HFFc6 (cell line): ENCODE measurements at regions not wholly inside any gene's neighbourhood (a gene's known extent, or its start where the extent isn't known, plus 50 kb on each side); places are given as distances from the start of the nearest gene placed in this dataset.
A peak's percentile ranks its signal among the peaks of the same experiment; 100 is the strongest.

Source experiments
- DNase-seq: peaks from one replicate; pipeline ENCODE4 v3.0.0-alpha.2; 2018
- H3K27ac Mint-ChIP-seq: 2 replicates; pipeline ENCODE4 v1.8.0; 2020; ENCODE audit warnings: mild to moderate bottlenecking, mixed read lengths
- H3K27me3 Mint-ChIP-seq: 2 replicates; pipeline ENCODE4 v1.8.0; 2021; ENCODE audit warnings: mild to moderate bottlenecking, moderate library complexity, mixed read lengths; ENCODE audit not compliant: insufficient read depth
- H3K36me3 Mint-ChIP-seq: 2 replicates; pipeline ENCODE4 v1.8.0; 2021; ENCODE audit warnings: low read depth, mixed read lengths
- H3K4me1 Mint-ChIP-seq: 2 replicates; pipeline ENCODE4 v1.8.0; 2020; ENCODE audit warnings: low read depth, mixed read lengths
- H3K4me3 Mint-ChIP-seq: 2 replicates; pipeline ENCODE4 v1.8.0; 2020; ENCODE audit warnings: mild to moderate bottlenecking, moderate library complexity, mixed read lengths
- H3K9me3 Mint-ChIP-seq: 2 replicates; pipeline ENCODE4 v1.8.0; 2020; ENCODE audit warnings: mild to moderate bottlenecking, mixed read lengths
- CTCF ChIP-seq: fragments of 200-600 bp; sonication (generic); IDR thresholded peaks from 2 replicates; pipeline ENCODE4 v1.5.0; 2021; ENCODE audit warnings: antibody characterized with exemption, mild to moderate bottlenecking

GRCh38 chr11:106409671-106410070 is 332.2 kb downstream of the AASDHPPT start:
- no peak for TF ChIP-seq CTCF
- no peak overlapping the region for H3K4me3 Mint-ChIP-seq
- no peak overlapping the region for H3K27ac Mint-ChIP-seq
- no peaks in the 10 kb centered on the region for H3K9me3 Mint-ChIP-seq
- no peaks in the 10 kb centered on the region for H3K36me3 Mint-ChIP-seq
- no peak for DNase-seq
- peaks cover 10% of the 10 kb centered on the region for H3K4me1 Mint-ChIP-seq
- H3K27me3 Mint-ChIP-seq, result no peaks in the 10 kb centered on the region

GRCh38 chr11:106410902-106411301 is 333.4 kb downstream of the AASDHPPT start:
- Mint-ChIP-seq H3K4me3 (no peak overlapping the region), H3K36me3 (no peaks in the 10 kb centered on the region), H3K9me3 (no peaks in the 10 kb centered on the region), H3K27ac (no peak overlapping the region), H3K4me1 (peaks cover 10% of the 10 kb centered on the region), H3K27me3 (no peaks in the 10 kb centered on the region)
- TF ChIP-seq CTCF, result no peak
- DNase-seq, result no peak

DNA sequence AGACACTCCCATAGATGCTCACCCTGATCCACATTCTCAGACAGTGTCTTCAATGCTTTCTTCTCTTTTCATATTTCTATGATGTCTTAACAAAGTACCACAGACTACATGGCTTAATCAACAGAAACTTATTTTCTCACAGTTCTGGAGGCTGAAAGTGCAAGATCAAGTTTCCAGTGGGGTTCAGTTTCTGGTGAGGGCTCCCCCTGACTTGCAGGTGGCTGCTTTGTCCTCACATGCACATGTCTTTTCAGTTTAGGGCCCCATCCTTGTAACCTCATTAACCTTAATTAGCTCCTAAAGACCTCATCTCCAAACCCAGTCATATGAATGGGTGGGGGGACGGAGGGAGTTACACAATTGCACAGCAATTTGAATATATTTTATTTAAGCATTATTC is 335.8 kb downstream of the AASDHPPT start:
- no peak for TF ChIP-seq CTCF
- Mint-ChIP-seq H3K27me3 (no peaks in the 10 kb centered on the region), H3K36me3 (no peaks in the 10 kb centered on the region), H3K4me1 (peaks cover 10% of the 10 kb centered on the region), H3K4me3 (no peak overlapping the region), H3K27ac (no peak overlapping the region), H3K9me3 (no peaks in the 10 kb centered on the region)
- no peak for DNase-seq

- Mint-ChIP-seq H3K27me3 (no peaks in the 10 kb centered on the region), H3K4me3 (no peak overlapping the region), H3K4me1 (peaks cover 12% of the 10 kb centered on the region), H3K27ac (no peak overlapping the region), H3K36me3 (no peaks in the 10 kb centered on the region), H3K9me3 (no peaks in the 10 kb centered on the region)
- peak; percentile 17; the same call in 1 of the 2 replicates for TF ChIP-seq CTCF
- DNase-seq, result no peak
Observed at GRCh38 chr11:106415510-106415909, 338.0 kb downstream of the AASDHPPT start.

- DNase-seq, result no peak
- Mint-ChIP-seq H3K9me3 (no peaks in the 10 kb centered on the region), H3K36me3 (no peaks in the 10 kb centered on the region), H3K4me1 (peaks cover 38% of the 10 kb centered on the region), H3K4me3 (no peak overlapping the region), H3K27ac (no peak overlapping the region), H3K27me3 (no peaks in the 10 kb centered on the region)
- no peak for TF ChIP-seq CTCF
Observed at GRCh38 chr11:106418791-106419190, 341.3 kb downstream of the AASDHPPT start.

DNA sequence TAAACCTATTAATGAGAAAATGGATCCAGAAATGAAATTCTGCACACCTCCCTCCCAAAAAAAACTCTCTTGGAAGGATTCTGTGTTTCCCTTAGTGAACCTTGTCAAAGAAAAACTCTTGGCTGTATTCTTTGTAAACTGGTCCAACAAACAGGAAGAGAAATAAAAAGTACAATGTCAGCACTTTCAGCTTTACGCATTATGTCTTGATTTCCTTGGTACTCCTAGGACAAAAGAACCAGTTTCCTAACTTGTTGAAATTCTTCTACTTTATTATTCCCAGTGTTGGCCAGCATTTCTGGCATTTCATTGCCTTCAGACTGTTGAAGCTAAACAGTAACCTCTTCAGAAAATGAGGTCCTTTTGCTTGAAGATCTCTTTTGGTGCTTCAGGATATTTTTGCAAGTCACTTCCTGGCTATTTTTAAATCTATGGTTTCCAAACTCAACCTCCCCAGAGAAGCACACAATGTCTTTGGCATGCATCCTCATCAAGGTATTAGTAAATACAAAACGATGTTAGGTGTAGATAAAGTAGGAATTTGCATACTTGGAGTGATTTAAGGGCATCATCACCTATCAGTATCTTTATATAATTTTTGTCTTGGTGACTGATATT is 342.7 kb downstream of the AASDHPPT start:
- no peak overlapping the region for H3K4me3 Mint-ChIP-seq
- H3K27ac Mint-ChIP-seq, result peak overlapping the region; percentile 73
- H3K36me3 Mint-ChIP-seq, result no peaks in the 10 kb centered on the region
- no peak for DNase-seq
- H3K4me1 Mint-ChIP-seq, result peaks cover 50% of the 10 kb centered on the region
- H3K27me3 Mint-ChIP-seq, result no peaks in the 10 kb centered on the region
- H3K9me3 Mint-ChIP-seq, result no peaks in the 10 kb centered on the region
- no peak for TF ChIP-seq CTCF
